ENCODE measurements at regions not wholly inside any gene's neighbourhood (a gene's known extent, or its start where the extent isn't known, plus 50 kb on each side); places are given as distances from the start of the nearest gene placed in this dataset.

GRCh38 chr12:30030693-30031374 is 247.1 kb upstream of the TMTC1 start:
- DNase-seq: no peak
- H3K27me3 ChIP-seq (ENCODE audit: control insufficient read depth, insufficient read depth, low read length): no peaks in the 10 kb centered on the region
- no peaks in the 10 kb centered on the region for H3K36me3 ChIP-seq (replicated peaks; ENCODE audit: control insufficient read depth, insufficient read depth, low read length)
- H3K4me3 ChIP-seq (ENCODE audit: insufficient read depth, low read depth, low read length): no peak overlapping the region

- no peaks in the 10 kb centered on the region for H3K36me3 ChIP-seq (replicated peaks; ENCODE audit: control insufficient read depth, insufficient read depth, low read length)
- H3K4me3 ChIP-seq (ENCODE audit: insufficient read depth, low read depth, low read length): no peak overlapping the region
- H3K27me3 ChIP-seq (ENCODE audit: control insufficient read depth, insufficient read depth, low read length): no peaks in the 10 kb centered on the region
- no peak for DNase-seq
Observed at GRCh38 chr12:30026621-30027234, 243.0 kb upstream of the TMTC1 start.

- Histone ChIP-seq H3K27me3 (ENCODE audit: control insufficient read depth, insufficient read depth, low read length) (no peaks in the 10 kb centered on the region), H3K36me3 (replicated peaks; ENCODE audit: control insufficient read depth, insufficient read depth, low read length) (no peaks in the 10 kb centered on the region), H3K4me3 (ENCODE audit: insufficient read depth, low read depth, low read length) (no peak overlapping the region)
- DNase-seq: no peak
Observed at GRCh38 chr12:30025317-30025716, 241.6 kb upstream of the TMTC1 start.

GRCh38 chr12:30023186-30023585 is 239.4 kb upstream of the TMTC1 start:
- no peak for DNase-seq
- no peak overlapping the region for H3K4me3 ChIP-seq (ENCODE audit: insufficient read depth, low read depth, low read length)
- H3K36me3 ChIP-seq (replicated peaks; ENCODE audit: control insufficient read depth, insufficient read depth, low read length): no peaks in the 10 kb centered on the region
- no peaks in the 10 kb centered on the region for H3K27me3 ChIP-seq (ENCODE audit: control insufficient read depth, insufficient read depth, low read length)

- DNase-seq: no peak
- Histone ChIP-seq H3K27me3 (ENCODE audit: control insufficient read depth, insufficient read depth, low read length) (no peaks in the 10 kb centered on the region), H3K4me3 (ENCODE audit: insufficient read depth, low read depth, low read length) (no peak overlapping the region), H3K36me3 (replicated peaks; ENCODE audit: control insufficient read depth, insufficient read depth, low read length) (no peaks in the 10 kb centered on the region)
Observed at GRCh38 chr12:30021051-30021833, 237.5 kb upstream of the TMTC1 start.

- DNase-seq: no peak
- no peaks in the 10 kb centered on the region for H3K27me3 ChIP-seq (ENCODE audit: control insufficient read depth, insufficient read depth, low read length)
- no peaks in the 10 kb centered on the region for H3K36me3 ChIP-seq (replicated peaks; ENCODE audit: control insufficient read depth, insufficient read depth, low read length)
- no peak overlapping the region for H3K4me3 ChIP-seq (ENCODE audit: insufficient read depth, low read depth, low read length)
Observed at GRCh38 chr12:30019366-30020140, 235.8 kb upstream of the TMTC1 start.

- DNase-seq: no peak
- H3K4me3 ChIP-seq (ENCODE audit: insufficient read depth, low read depth, low read length): no peak overlapping the region
- no peaks in the 10 kb centered on the region for H3K36me3 ChIP-seq (replicated peaks; ENCODE audit: control insufficient read depth, insufficient read depth, low read length)
- H3K27me3 ChIP-seq (ENCODE audit: control insufficient read depth, insufficient read depth, low read length): no peaks in the 10 kb centered on the region
Observed at GRCh38 chr12:30016540-30017055, 232.9 kb upstream of the TMTC1 start.

GRCh38 chr12:30015631-30016337 is 232.0 kb upstream of the TMTC1 start:
- no peak overlapping the region for H3K4me3 ChIP-seq (ENCODE audit: insufficient read depth, low read depth, low read length)
- no peak for DNase-seq
- H3K27me3 ChIP-seq (ENCODE audit: control insufficient read depth, insufficient read depth, low read length): no peaks in the 10 kb centered on the region
- H3K36me3 ChIP-seq (replicated peaks; ENCODE audit: control insufficient read depth, insufficient read depth, low read length): no peaks in the 10 kb centered on the region

- Histone ChIP-seq H3K27me3 (ENCODE audit: control insufficient read depth, insufficient read depth, low read length) (no peaks in the 10 kb centered on the region), H3K36me3 (replicated peaks; ENCODE audit: control insufficient read depth, insufficient read depth, low read length) (no peaks in the 10 kb centered on the region), H3K4me3 (ENCODE audit: insufficient read depth, low read depth, low read length) (no peak overlapping the region)
- no peak for DNase-seq
Observed at GRCh38 chr12:30014991-30015390, 231.2 kb upstream of the TMTC1 start.

- H3K4me3 ChIP-seq (ENCODE audit: insufficient read depth, low read depth, low read length): no peak overlapping the region
- no peaks in the 10 kb centered on the region for H3K27me3 ChIP-seq (ENCODE audit: control insufficient read depth, insufficient read depth, low read length)
- no peaks in the 10 kb centered on the region for H3K36me3 ChIP-seq (replicated peaks; ENCODE audit: control insufficient read depth, insufficient read depth, low read length)
- DNase-seq: peak; percentile 10
Observed at GRCh38 chr12:30012816-30013450, 229.2 kb upstream of the TMTC1 start.

GRCh38 chr12:30010071-30011052 is 226.6 kb upstream of the TMTC1 start:
- Histone ChIP-seq H3K27me3 (ENCODE audit: control insufficient read depth, insufficient read depth, low read length) (no peaks in the 10 kb centered on the region), H3K36me3 (replicated peaks; ENCODE audit: control insufficient read depth, insufficient read depth, low read length) (no peaks in the 10 kb centered on the region), H3K4me3 (ENCODE audit: insufficient read depth, low read depth, low read length) (no peak overlapping the region)
- DNase-seq: no peak

- Histone ChIP-seq H3K36me3 (replicated peaks; ENCODE audit: control insufficient read depth, insufficient read depth, low read length) (no peaks in the 10 kb centered on the region), H3K4me3 (ENCODE audit: insufficient read depth, low read depth, low read length) (no peak overlapping the region), H3K27me3 (ENCODE audit: control insufficient read depth, insufficient read depth, low read length) (no peaks in the 10 kb centered on the region)
- DNase-seq: no peak
Observed at GRCh38 chr12:30006021-30006420, 222.3 kb upstream of the TMTC1 start.

GRCh38 chr12:30003321-30003720 is 219.6 kb upstream of the TMTC1 start:
- DNase-seq: no peak
- Histone ChIP-seq H3K4me3 (ENCODE audit: insufficient read depth, low read depth, low read length) (no peak overlapping the region), H3K36me3 (replicated peaks; ENCODE audit: control insufficient read depth, insufficient read depth, low read length) (no peaks in the 10 kb centered on the region), H3K27me3 (ENCODE audit: control insufficient read depth, insufficient read depth, low read length) (no peaks in the 10 kb centered on the region)

All from H7 (cell line).